AG04449 (cell line): ENCODE measurements at regions not wholly inside any gene's neighbourhood (a gene's known extent, or its start where the extent isn't known, plus 50 kb on each side); places are given as distances from the start of the nearest gene placed in this dataset.

ENCODE experiments used
- CTCF ChIA-PET: fragments of 350-600 bp; formaldehyde crosslinking; extraction: SDS; loops from one replicate; lab custom pipeline; 2021; ENCODE audit warnings: antibody characterized with exemption; lab: Yijun Ruan, JAX
- POLR2A ChIA-PET: fragments of 400-600, 350-600 bp; formaldehyde crosslinking; extraction: SDS; loops from one replicate; lab custom pipeline; 2020; ENCODE audit warnings: antibody characterized with exemption, inconsistent platforms; lab: Yijun Ruan, JAX
- DNase-seq: peaks from one replicate; pipeline ENCODE4 v3.0.0-alpha.2; 2010; ENCODE audit warnings: low read depth, low spot score
- H3K4me3 ChIP-seq: 2 replicates; pipeline ENCODE4 v1.5.1; 2011; ENCODE audit warnings: low read depth, mild to moderate bottlenecking, control low read depth, low read length
- CTCF ChIP-seq: IDR thresholded peaks from one replicate; pipeline ENCODE4 v1.5.1; 2011; ENCODE audit warnings: mild to moderate bottlenecking, moderate library complexity, low read length, control low read depth, inconsistent platforms; ENCODE audit not compliant: insufficient read depth; ENCODE audit errors: missing control alignments

GRCh38 chr18:55845221-55845620, 257.2 kb upstream of the TCF4 start:
- ChIA-PET CTCF (interaction anchor here (1.5 kb wide), 1 partner anchor 429 kb away, joined by 4 read pairs; no protein-coding TSS in a partner anchor), POLR2A (no interaction called here)

GRCh38 chr18:55844382-55844781, 256.4 kb upstream of the TCF4 start:
- no peak overlapping the region for H3K4me3 ChIP-seq
- TF ChIP-seq CTCF = no peak
- DNase-seq = no peak
- ChIA-PET POLR2A (interaction anchor here (0.6 kb wide), 1 partner anchor 9 kb away, joined by 3 read pairs; no protein-coding TSS in a partner anchor), CTCF (interaction anchor here (0.7 to 0.9 kb wide), 2 partner anchors 11 to 477 kb away, joined by 3 to 4 read pairs; no protein-coding TSS in a partner anchor)

More at GRCh38 chr18:55845221-55845620, 257.2 kb upstream of the TCF4 start:
- DNase-seq = no peak
- no peak overlapping the region for H3K4me3 ChIP-seq
- no peak for TF ChIP-seq CTCF

GRCh38 chr18:55841314-55841713, 253.3 kb upstream of the TCF4 start:
- no peak for DNase-seq
- TF ChIP-seq CTCF = no peak
- ChIA-PET CTCF (no interaction called here), POLR2A (no interaction called here)
- H3K4me3 ChIP-seq = no peak overlapping the region

- CTCF ChIA-PET = no interaction called here
- no peak overlapping the region for H3K4me3 ChIP-seq
- POLR2A ChIA-PET = no interaction called here
- no peak for DNase-seq
- TF ChIP-seq CTCF = no peak
Measured at GRCh38 chr18:55840601-55841170, 252.7 kb upstream of the TCF4 start.

- no peak overlapping the region for H3K4me3 ChIP-seq
- TF ChIP-seq CTCF = no peak
- ChIA-PET POLR2A (interaction anchor here (0.9 kb wide), 1 partner anchor 310 kb away, joined by 3 read pairs; no protein-coding TSS in a partner anchor), CTCF (no interaction called here)
- no peak for DNase-seq
Measured at GRCh38 chr18:55839343-55839742, 251.4 kb upstream of the TCF4 start.

GRCh38 chr18:55838841-55839240, 250.8 kb upstream of the TCF4 start:
- ChIA-PET POLR2A (no interaction called here), CTCF (no interaction called here)
- no peak for TF ChIP-seq CTCF
- DNase-seq = no peak
- H3K4me3 ChIP-seq = no peak overlapping the region
